ENCODE measurements at regions not wholly inside any gene's neighbourhood (a gene's known extent, or its start where the extent isn't known, plus 50 kb on each side); places are given as distances from the start of the nearest gene placed in this dataset.

DNA sequence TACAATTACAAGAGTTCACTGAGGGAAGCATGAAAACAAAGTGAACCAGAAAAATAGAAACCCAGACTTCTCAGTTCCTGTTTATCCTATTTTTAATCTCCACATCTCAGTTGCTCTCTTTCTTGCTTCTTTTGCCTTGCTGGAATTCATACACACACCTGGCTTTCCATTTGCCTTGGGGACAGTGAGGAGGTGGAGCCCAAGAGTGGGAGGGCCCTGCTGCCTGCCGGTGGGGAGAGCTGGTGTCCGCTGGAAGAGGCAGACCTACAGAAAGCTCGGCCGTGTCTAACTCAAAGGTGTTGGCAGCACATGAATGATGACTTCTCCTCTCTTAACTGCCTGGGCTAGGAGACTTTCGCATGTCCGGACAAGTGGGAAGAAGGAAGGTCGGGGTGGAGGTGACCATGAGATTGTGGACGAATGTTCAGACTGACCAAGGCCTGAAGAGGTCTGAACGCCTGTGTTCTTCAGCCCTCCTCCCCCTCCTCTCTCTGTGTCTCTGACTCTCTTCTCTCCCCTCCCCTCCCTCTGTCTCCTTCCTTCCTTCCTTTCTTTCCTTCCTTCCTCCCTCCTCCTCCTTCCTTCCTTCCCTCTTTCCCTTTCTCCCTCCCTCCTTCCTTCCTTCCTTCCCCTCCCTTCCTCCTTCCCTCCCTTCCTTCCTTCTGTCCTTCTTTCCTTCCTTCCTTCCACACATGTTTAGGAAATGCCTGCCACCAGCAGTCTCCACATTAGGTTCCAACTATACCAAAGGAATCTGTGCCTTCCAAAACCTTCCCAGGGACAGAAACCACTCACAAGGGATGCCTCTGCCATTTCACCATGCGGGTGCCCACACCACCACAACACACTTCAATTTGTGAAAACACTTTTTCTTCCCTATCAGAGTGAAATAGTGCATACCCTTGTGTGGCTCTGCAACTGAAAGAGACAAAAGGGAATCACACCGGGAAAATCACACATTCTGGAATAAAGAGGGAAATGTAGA lies 157.3 kb upstream of the RUNX1 start:
- intact Hi-C loops (cut with micrococcal nuclease; ENCODE audit: unreplicated experiment) = loop anchor here (1.0 to 5.0 kb wide), 2 partner anchors 21 to 159 kb away; partner anchors contain the start of gene RUNX1
- H3K79me2 ChIP-seq (ENCODE audit: insufficient read depth, low read depth, low read length) = no peaks in the 10 kb centered on the region
- BruUV-seq (replicated peaks) = no TSS peak
- ChIA-PET POLR2A (interaction anchor here (0.6 to 2.9 kb wide), 13 partner anchors 9 to 1769 kb away, joined by 3 to 20 read pairs (median 6); no protein-coding TSS in a partner anchor), CTCF (ENCODE audit: unreplicated experiment) (interaction anchor here (1.3 to 1.5 kb wide), 3 partner anchors 15 to 319 kb away, joined by 3 to 8 read pairs (median 6); no protein-coding TSS in a partner anchor)
- H2AFZ ChIP-seq (ENCODE audit: low read length) = peak overlapping the region; percentile 91
- TF ChIP-seq EZH2phosphoT487 (IDR thresholded peaks at IDR 0.05; ENCODE audit: borderline replicate concordance, low read depth, low read length) = no peak
- TF ChIP-seq, protein P1, sequence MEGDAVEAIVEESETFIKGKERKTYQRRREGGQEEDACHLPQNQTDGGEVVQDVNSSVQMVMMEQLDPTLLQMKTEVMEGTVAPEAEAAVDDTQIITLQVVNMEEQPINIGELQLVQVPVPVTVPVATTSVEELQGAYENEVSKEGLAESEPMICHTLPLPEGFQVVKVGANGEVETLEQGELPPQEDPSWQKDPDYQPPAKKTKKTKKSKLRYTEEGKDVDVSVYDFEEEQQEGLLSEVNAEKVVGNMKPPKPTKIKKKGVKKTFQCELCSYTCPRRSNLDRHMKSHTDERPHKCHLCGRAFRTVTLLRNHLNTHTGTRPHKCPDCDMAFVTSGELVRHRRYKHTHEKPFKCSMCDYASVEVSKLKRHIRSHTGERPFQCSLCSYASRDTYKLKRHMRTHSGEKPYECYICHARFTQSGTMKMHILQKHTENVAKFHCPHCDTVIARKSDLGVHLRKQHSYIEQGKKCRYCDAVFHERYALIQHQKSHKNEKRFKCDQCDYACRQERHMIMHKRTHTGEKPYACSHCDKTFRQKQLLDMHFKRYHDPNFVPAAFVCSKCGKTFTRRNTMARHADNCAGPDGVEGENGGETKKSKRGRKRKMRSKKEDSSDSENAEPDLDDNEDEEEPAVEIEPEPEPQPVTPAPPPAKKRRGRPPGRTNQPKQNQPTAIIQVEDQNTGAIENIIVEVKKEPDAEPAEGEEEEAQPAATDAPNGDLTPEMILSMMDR (conservative IDR thresholded peaks at IDR 0.05; ENCODE audit: low read length) = no peak
- H3K4me3 ChIP-seq (ENCODE audit: low read depth, low read length, poor library complexity, severe bottlenecking) = peak overlapping the region; percentile 35
- H3K27ac ChIP-seq (ENCODE audit: low read depth, low read length, poor library complexity, severe bottlenecking) = peak overlapping the region; percentile 76
- peak; percentile 66 for DNase-seq (ENCODE audit: low spot score)
- no peaks in the 10 kb centered on the region for H4K20me1 ChIP-seq (ENCODE audit: insufficient read depth, low read length)
- H3K4me2 ChIP-seq (ENCODE audit: low read length) = peak overlapping the region; percentile 70
- peaks cover 41% of the 10 kb centered on the region for H3K4me1 ChIP-seq (ENCODE audit: insufficient read depth, low read length, poor library complexity, severe bottlenecking)
- H3K9me3 ChIP-seq (ENCODE audit: low read length) = no peaks in the 10 kb centered on the region; the same call in 1 of the 2 replicates
- H3K36me3 ChIP-seq (ENCODE audit: insufficient read depth, low read length) = no peaks in the 10 kb centered on the region; the same call in 1 of the 2 replicates
- H3K9me2 ChIP-seq (ENCODE audit: insufficient read depth, low read length) = no peaks in the 10 kb centered on the region

DNA sequence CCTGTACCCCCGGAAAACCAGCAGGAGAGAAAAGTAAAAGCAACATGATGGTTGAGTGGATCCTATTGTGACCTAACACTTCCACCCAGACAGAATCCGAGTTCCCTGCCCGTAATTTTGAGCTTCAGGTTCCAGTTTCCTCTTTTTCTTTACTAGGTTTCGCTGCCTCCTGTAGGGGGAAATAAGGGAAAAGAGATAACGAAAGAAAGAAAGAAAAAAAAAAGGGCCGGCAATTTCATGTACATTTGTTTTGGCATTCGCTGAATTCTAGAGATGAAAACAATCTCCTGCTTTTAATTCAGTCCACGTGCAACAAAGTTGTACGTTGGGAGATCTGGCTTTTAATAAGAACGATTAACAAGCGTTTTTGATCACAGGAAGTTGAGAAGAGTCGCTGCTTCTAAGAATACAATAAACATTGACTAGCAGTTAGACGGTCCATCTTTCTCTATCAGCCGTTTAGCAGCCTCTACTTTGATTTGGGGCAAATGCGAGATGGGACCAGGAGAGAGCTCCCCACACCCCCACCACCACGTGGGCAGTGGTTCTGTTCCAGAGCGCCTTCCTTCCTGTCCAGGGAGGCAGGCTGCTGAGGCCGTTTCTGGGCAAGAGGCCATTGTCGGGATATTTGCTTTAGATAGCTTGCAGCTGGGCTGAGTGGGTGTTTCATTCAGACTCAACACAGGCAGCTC lies 155.9 kb upstream of the RUNX1 start:
- Histone ChIP-seq H3K4me1 (ENCODE audit: insufficient read depth, low read length, poor library complexity, severe bottlenecking) (peaks cover 37% of the 10 kb centered on the region), H3K27ac (ENCODE audit: low read depth, low read length, poor library complexity, severe bottlenecking) (peak overlapping the region; percentile 76), H3K79me2 (ENCODE audit: insufficient read depth, low read depth, low read length) (no peaks in the 10 kb centered on the region), H3K9me2 (ENCODE audit: insufficient read depth, low read length) (no peaks in the 10 kb centered on the region), H3K4me2 (ENCODE audit: low read length) (peak overlapping the region; percentile 70), H3K9me3 (ENCODE audit: low read length) (no peaks in the 10 kb centered on the region), H3K36me3 (ENCODE audit: insufficient read depth, low read length) (no peaks in the 10 kb centered on the region), H2AFZ (ENCODE audit: low read length) (peak overlapping the region; percentile 91), H4K20me1 (ENCODE audit: insufficient read depth, low read length) (no peaks in the 10 kb centered on the region), H3K4me3 (ENCODE audit: low read depth, low read length, poor library complexity, severe bottlenecking) (peak overlapping the region; percentile 36)
- ChIA-PET POLR2A (interaction anchor here (0.6 to 2.9 kb wide), 23 partner anchors 8 to 1767 kb away, joined by 3 to 20 read pairs (median 5); partner anchors contain the start of genes MRPS6 and SLC5A3), CTCF (ENCODE audit: unreplicated experiment) (interaction anchor here (1.2 to 1.5 kb wide), 4 partner anchors 14 to 317 kb away, joined by 3 to 8 read pairs (median 4); no protein-coding TSS in a partner anchor)
- intact Hi-C loops (cut with micrococcal nuclease; ENCODE audit: unreplicated experiment) = loop anchor here (5.0 kb wide), 1 partner anchor 158 kb away; the partner anchor contains the start of gene RUNX1
- DNase-seq (ENCODE audit: low spot score) = peak; percentile 54
- BruUV-seq (replicated peaks) = no TSS peak
- TF ChIP-seq EZH2phosphoT487 (IDR thresholded peaks at IDR 0.05; ENCODE audit: borderline replicate concordance, low read depth, low read length) = no peak
- TF ChIP-seq, protein P1 (conservative IDR thresholded peaks at IDR 0.05; ENCODE audit: low read length) = peak; percentile 57

Data from OCI-LY7 (cell line).